Hematopoietic multipotent progenitor cell treated with erythropoietin and hydrocortisone succinate and interleukin-3 and kit ligand, for 15 days (in vitro differentiated cells): ENCODE measurements at regions not wholly inside any gene's neighbourhood (a gene's known extent, or its start where the extent isn't known, plus 50 kb on each side); places are given as distances from the start of the nearest gene placed in this dataset.
"Not testable (repeated sequence)": the region's sequence is repeated elsewhere in the genome, so short reads cannot be mapped to it uniquely, and the experiment has no call there.

Experiments
- DNase-seq: peaks from one replicate; pipeline ENCODE4 v3.0.0-alpha.2; 2015; ENCODE audit warnings: low spot score

DNA sequence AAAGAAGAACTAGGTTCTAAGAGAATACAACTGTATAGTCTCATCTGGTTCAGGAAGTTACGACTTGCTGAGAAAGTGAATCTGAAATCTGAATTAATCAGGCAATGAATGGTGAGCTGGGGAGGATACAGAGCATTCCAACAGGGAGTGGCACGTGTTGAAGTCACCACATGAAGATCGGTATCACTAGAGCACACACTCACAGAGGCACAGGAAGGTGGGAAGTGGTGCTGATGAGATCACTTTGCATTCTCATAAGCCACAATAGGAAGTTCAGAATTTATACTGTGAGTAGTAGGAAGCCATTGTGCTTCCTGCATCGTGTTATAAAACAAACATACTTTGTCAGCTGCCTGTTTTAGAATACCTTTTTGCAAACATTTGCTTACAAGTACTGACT lies 615.0 kb upstream of the DDX18 start:
- DNase-seq = no peak

DNA sequence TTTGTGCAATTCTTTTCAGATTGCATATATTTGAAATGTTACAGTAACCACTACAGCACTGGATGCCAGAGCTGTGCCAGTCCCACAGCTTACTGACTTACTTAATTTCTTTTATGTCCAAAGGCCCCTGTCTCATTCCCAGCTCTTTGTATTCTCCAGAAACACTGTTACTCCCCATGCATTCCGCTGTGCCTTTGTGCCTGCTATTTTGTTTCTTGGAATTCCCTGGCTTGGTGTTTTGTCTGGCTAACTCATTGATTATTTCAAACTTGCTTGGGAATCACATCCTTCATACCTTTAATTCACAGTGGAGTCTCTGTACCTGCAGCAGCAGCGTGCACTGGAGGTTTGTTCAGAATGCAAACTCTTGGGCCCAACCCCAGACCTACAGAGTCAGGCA lies 601.9 kb upstream of the DDX18 start:
- DNase-seq = no peak

DNA sequence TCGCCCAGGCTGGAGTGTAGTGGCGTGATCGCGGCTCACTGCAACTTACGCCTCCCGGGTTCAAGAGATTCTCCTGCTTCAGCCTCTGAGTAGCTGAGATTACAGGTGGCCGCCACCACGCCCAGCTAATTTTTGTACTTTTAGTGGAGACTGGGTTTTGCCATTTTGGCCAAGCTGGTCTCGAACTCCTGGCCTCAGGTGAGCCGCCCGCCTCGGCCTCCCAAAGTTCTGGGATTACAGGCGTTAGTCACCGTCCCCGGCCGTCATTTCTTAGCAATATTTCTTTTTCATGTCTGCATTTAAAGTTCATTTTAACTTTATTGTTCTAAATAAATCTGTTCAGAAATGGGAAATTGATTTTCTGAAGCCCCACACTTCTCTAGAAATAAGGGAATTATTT lies 597.3 kb upstream of the DDX18 start:
- DNase-seq = no peak

DNA sequence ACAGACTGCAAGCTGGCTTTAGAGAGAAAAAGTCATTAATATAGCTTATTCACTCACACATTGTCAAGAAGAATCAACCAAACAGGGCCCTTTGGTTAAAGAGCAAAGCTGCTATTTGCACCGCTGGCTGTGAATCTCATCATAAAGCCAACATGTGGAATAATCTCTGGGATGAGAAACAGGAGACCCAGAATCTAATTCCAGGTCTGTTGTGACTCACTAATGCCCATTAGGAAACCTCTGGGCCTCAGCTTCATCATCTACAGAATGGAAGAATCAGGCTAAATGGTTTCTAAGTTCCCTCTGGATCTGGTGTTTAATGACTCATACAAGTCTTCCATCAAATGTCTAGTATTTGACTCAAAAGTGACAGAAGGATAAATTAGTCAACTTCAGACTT lies 591.7 kb upstream of the DDX18 start:
- no peak for DNase-seq

DNA sequence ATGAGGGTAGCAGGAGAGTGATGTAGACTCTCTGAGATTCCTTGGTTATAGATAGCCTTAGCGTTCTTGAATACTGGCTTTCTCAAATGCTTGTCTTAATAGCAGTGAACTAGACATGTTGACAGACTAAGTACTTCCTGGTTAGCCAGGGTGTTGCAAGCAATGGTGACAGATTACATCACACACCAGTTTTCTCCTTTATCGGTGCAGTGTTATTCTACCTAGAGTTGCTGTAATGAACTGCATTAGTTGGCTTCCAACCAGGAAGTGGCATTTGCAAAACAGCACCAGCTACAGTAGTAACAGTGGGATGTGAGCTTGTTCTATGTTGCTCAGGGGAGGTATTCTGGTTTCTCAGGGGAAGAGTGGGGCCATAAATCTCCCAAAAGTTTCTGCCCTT lies 582.2 kb upstream of the DDX18 start:
- DNase-seq = no peak

DNA sequence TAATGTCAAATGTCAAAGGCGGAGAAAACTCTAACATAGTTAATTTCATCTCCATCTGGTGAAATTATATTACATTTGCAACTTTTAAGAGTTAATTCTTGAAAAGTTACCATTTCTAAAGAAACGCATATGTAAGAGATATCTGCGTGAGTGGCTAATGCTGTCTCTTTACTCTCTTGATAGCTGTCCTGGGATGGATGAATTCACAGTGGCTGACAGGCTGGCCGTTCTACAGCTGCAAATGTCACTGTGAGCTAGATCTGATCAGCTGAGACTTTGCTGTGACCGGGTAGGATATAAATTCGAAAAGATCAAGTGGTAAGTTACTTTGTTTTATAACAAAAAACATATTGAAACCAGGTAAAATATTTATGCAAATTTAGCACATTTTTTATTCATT lies 557.1 kb upstream of the DDX18 start:
- no peak for DNase-seq

DNA sequence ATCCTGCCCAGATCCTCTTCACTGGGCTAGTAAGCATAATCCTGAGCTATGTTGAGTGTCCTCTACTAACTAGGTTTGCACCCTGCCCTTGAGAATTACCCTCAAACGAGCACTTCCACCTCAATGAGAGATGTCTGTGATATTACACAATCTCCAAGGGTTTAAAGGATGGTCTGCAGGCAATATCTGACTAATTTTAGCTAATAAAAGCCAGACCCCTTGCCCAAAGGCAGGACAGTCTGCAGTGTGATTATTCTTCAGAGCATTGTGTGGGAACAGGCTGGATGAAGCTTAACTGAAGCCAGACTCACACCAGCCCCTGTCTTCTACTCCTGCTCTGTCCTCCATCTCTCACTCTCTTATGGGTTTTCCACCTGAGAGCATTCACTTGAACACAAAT lies 544.9 kb upstream of the DDX18 start:
- no peak for DNase-seq

DNA sequence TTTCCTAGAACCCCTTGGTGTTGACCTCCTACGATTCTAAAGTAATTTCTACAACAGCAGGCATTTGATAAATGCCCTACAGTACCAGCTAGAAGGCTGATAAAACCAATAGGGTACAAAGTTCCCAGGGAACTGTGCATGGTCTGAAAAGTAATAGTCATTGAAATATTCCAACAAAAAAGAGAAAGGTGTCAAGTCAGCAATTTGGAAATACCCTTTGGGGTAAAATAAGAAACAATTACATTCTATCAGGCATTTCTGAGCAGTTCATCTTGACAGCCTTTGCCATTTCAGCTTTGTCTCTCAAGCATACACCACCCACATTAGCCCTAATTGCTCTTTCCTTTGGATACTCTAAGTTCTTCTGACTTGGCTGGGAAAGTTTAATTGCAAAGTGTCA lies 542.9 kb upstream of the DDX18 start:
- no peak for DNase-seq

DNA sequence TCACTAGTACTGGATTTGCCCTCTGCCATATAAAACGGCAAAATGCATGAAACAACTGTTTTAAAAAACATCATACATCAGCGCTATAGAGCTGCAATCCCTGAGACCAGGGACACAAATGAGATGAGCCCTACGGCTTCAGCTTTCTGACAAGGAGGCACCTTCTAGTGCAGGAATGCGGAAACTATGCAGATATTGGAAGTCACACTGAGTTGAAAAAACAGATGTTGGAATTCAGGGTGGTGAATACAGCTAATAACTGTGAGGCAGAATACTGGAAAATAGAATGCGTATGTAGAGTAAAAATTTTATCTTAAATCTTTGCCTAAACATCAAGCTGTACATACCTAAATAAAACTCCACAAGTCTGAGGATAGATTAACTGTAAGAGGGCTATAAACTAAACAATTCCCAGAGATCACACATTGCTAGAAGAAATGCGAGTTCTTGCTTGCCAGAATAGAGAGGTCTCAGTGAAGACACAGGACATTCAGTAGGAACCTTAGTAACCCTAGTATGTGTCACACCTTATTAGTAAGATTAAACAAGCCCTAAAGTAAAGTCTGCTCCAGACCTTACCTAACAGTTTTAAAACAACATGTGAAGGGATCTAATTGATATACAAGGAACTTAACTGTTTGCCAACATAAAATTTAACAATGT lies 541.4 kb upstream of the DDX18 start:
- no peak for DNase-seq

DNA sequence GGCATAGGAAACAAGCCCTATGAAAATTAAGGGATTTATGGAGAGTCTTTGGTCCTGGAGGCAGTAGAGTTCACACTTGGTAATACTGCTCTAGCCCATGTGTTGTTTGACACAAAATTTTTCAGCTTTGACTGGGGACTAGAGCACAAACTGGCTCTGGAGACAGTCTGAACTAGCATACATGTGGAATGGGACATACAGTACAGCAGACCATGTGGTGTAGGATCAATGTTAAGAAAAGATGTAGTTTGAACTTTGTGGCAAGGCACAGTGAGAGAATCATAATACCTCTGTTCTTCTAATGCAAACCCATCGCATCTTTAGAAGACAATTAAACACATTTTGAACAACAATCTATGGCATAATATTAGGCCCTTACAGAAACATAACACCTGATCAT lies 521.5 kb upstream of the DDX18 start:
- DNase-seq = no peak

DNA sequence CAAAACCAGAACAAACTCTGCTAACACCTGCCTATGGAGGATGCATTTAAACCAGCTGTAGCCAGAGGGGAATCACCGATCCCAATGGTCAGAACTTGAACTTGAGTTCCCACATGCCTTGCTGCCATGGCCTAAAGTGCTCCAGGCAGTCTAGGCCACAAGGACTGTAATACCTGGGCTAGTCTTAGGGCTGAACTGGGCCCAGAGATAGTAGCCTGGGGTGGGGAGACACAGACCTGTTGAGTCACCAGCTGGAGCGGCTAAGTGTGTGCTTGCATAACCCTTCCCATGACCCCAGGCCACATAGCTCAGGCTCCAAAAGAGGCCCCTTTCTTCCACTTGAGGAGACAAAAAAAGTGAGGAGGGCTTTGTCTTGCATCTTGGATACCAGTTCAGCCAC lies 515.0 kb upstream of the DDX18 start:
- DNase-seq = no peak

DNA sequence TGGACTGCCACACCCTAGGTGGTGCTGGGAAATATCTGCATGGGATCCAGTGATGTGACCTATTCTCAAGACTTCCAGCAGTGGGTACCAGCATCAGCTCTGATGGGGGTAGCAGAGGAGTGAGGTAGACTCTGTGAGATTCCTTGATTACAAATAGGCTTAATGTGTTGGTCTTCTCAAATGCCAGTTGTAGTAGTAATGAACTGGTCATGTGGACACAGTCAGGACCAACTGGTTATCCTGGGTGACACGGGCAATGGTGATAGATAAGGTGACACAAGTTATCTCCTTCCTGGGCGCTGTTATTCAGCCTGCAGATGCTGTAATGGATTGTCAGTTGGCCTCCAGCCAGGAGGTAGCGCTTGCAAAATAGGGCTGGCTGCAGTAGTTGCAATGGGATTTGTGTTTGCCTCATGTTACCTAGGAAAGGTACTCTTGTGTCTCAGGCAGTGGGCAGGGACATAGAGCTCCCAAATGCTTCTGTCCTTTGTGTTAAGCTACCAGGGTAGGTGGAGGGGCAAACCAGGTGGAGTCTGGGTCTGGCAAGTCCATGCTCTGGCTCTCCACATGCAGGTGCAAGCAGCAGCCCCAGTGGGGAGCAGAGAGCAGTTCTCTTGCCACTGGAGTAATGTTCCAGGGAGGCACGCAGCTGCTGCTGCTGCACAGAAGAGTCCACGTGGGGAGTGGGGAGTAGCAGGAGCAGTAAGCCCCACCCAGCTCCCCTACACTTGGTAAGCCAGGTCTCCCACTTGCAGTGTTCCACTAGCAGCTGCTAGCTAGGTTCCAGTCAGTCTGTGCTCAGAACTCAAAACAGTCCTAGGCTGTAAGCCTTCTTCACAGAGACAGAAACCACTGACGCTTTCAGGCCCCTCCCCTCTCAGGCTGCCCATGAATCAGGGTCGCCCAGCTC lies 505.4 kb upstream of the DDX18 start:
- no peak for DNase-seq

DNA sequence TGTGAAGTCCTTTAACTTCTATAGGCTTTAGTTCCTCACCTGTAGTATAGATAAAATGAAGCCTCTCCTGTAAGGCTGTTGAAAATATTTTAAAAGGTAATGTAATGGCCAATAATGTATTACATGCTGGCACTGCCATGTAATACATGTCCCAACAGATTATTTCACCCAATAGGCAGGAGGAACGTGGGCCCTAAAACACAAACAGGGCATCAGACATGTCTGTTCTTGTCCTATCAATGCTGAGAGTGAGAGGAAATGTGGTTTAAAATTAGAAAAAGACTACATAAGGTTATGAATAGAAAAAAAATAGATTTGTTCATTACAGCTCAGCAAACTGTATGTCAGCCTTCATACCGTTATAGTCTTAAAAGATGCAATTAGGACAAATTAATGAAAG lies 492.7 kb upstream of the DDX18 start:
- no peak for DNase-seq

DNA sequence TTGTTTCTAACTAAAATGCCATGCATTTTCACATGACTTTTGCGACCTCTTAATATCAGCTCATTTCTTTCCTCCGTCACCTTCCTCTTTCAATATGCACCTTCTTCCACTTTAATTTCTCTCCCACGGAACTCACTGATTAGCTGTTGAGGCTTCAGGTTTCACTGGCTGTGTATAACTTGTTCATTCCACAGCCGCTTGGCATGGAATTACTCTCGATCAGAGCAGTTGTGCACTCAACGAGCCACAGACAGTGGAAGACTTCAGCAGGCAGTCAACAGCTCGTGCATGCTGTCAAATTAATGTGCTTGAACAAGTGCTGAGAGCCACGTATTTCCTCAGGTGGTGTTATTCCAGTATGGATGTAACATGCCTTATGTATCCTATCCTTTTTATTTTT lies 491.2 kb upstream of the DDX18 start:
- DNase-seq = no peak

DNA sequence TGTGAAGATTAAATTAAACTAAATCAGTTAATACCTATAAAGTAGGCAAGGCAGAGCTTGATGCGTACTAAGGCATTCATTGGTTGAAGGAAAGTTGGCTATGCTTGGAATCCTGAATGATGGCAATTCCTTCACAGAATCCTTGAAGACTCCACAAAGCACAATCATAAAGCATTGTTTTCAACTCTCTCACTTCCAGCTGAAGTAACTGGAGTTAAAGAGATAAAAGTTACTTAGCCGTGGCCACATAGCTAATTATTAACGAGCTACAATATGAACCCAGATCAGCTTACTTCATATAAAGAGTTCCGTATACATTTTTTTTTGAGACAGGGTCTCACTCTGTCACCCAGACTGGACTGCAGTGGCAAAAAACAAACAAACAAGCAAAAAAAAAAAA lies 483.9 kb upstream of the DDX18 start:
- DNase-seq = no peak

DNA sequence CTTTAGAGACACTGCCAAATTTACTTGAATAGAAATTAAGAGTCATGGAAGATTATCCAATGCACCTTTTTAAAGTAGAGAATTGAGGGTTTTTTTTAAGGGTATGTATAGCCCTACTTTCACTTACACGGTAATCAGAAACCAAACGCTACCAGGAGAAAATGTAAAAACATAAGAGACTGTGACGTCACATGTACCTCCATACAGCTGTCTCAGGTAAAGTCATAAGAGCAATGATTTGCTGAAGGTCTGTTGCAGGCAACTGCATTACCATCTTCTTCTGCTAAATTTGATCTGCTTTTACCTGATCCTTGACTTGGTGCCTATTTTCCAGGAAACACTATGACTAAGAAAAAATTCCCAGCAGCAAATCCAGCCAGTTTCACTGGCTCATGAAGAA lies 478.5 kb upstream of the DDX18 start:
- no peak for DNase-seq

DNA sequence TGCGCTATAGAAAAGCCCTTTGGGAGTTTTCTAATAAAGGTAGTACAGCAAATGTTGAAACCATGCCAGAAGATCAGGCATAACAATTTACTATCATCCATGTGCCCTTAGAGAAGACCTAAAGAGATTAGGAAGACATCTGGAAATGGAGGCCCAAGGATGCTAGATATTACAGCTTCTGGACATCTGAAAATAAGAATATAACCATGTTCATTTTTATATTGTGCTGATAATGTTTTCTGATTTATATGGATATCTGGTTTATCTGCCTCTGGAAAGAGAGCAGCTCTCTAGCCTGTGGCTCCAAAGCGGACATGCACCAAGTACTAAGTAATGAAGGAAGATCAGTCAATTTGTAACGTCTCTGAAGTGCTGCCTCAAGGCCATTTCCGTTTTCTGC lies 478.0 kb upstream of the DDX18 start:
- no peak for DNase-seq

DNA sequence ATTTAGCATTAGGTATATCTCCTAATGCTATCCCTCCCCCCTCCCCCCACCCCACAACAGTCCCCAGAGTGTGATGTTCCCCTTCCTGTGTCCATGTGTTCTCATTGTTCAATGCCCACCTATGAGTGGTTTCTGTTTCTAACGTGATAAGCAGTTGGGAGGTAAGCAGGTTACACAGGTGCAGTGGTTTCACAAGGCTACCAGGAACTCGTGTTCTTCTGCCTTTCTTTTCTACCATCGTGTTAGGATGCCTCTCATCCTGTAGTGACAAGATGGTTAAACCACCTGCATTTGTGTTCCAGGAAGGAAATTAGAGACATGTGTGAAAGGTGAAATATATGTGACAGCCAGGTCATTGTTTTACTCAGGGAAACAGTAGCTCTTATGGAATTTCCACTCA lies 476.5 kb upstream of the DDX18 start:
- not testable (repeated sequence) for DNase-seq

DNA sequence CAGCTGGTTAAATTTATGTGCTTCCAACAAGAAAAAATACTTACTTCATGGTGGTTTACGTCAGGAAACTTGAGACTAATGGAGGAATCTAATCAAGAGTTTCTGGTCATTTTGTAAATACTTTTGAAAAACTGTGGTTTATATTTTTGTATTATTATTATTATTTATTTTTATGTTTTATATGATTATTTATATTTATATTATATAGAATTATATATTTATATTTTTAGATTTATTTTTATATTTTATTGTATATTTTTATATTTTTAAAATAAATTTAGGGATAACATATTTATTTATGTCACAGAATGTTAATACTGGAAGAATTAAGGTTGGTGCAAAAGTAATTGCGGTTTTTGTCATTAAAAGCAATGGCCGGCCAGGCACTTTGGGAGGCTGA lies 474.5 kb upstream of the DDX18 start:
- DNase-seq = no peak

DNA sequence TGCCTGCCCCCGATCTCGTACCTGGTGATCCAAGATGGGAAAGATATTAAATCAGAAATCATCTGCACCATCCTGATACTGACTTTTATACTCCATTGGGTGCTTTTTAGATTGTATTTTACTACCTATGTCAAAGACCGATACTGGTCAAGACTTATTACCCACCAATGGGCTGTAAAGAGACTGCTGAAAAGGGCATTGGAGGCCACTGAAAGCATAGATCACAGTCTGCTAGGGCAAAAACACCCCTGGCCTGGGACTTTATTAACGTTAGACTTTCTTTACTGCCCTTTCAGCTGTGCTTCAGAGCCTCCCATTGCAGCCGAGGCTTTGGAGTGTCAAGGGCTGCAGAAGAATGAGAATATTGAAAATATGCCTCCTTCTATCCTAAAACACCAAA lies 472.8 kb upstream of the DDX18 start:
- no peak for DNase-seq

DNA sequence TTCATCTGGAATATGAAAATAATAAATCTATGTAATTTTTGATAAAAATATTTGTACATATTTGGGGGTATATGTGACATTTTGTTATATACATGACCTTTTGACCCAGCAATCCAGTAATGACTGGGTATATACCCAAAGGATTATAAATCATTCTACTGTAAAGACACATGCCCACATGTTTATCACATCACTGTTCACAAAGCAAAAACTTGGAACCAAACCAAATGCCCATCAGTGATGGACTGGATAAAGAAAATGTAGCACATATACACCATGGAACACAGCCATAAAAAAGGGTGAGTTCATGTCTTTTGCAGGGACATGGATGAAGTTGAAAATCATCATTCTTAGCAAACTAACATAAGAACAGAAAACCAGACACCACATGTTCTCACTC lies 472.1 kb upstream of the DDX18 start:
- DNase-seq = no peak

DNA sequence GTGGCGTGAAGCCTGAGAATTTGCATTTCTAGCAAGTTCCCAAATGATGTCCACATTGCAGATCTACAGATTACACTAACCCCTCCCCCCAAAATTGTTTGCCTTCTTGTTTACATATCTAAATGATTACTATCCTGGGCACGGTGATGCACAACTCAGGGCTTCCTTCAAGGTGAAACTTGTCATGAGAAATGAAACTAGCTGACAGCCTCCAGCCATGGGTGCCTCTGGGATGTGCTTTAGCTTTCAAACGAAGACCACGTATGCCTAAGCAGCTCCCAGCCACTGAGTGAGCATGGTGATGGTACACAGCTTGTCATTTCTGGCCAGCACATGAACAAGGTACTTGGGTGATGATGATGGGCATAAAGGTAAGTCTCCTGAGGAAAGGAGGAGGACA lies 464.8 kb upstream of the DDX18 start:
- DNase-seq = no peak

DNA sequence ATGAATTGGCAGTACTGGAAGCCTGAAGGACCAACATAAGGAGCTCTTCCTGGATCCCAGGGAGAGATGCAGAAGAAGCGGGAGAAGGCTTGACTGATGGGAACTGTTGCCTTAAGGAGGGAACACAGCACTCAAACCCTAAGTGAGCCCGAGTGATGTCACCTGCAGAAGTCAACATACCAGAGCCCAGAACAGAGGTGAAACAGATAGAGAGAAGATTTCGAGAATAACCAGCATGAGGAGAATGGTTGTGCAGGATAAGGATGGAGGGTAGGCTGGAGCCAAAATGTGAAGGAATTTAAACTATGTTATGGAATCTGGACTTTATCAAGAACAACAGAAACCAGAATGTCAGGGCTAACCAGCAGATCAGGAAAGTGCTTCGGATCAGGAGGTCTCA lies 463.1 kb upstream of the DDX18 start:
- no peak for DNase-seq
